Prostate gland (tissue), 2 donors: ENCODE measurements at regions not wholly inside any gene's neighbourhood (a gene's known extent, or its start where the extent isn't known, plus 50 kb on each side); places are given as distances from the start of the nearest gene placed in this dataset.

Source experiments
- DNase-seq: peaks from one replicate; pipeline ENCODE4 v3.0.0-alpha.2; 2019; ENCODE audit warnings: low spot score
- H3K27ac ChIP-seq, 2 donors: fragments of 200-600 bp; sonication (generic); 2 replicates each; pipeline ENCODE4 v1.5.1; 2017 to 2019
- H3K27me3 ChIP-seq: fragments of 200-600 bp; sonication (generic); replicated peaks from 2 replicates; pipeline ENCODE4 v1.5.1; 2019; ENCODE audit not compliant: insufficient read depth
- H3K36me3 ChIP-seq, 2 donors: fragments of 200-600 bp; sonication (generic); 1 replicate in 1 of 2; 2 replicates in 1 of 2; pipeline versions ENCODE4 v1.5.1 to v1.8.1; 2017 to 2019
- H3K4me1 ChIP-seq: fragments of 200-600 bp; sonication (generic); replicated peaks from 2 replicates; pipeline ENCODE4 v1.5.1; 2019
- H3K4me3 ChIP-seq, 2 donors: fragments of 200-600 bp; sonication (generic); 2 replicates each; pipeline ENCODE4 v1.5.1; 2017 to 2019
- H3K9me3 ChIP-seq: fragments of 200-600 bp; sonication (generic); 2 replicates; pipeline ENCODE4 v1.5.1; 2017
- POLR2A ChIP-seq: fragments of 450-650 bp; IDR thresholded peaks from one replicate; pipeline ENCODE4 v1.6.1; 2016; ENCODE audit warnings: antibody characterized with exemption, mild to moderate bottlenecking
- POLR2AphosphoS5 ChIP-seq: sonication (generic); formaldehyde crosslinking; IDR thresholded peaks from one replicate; pipeline ENCODE4 v1.6.1; 2017; ENCODE audit warnings: antibody characterized with exemption
- WGBS: methylation state at CpG from one replicate; pipeline ENCODE4 v1.1.5; 2018; 5-methylcytosine and 5-hydroxymethylcytosine counted together
- intact Hi-C: fragments of 100-400 bp; cut with DNase I; formaldehyde crosslinking; loops from one replicate; pipeline ENCODE4 v1.14.2; 2022
- TF ChIP-seq, protein P1 (sequence below), 4 experiments: fragments of 200-600 bp in 2 of 4; fragments of 450-650 bp in 2 of 4; sonication (generic) in 2 of 4; IDR thresholded peaks; 1 replicate in 3 of 4; 2 replicates in 1 of 4; pipeline ENCODE4 v1.5.1; 2016 to 2019; ENCODE audit warnings: antibody characterized with exemption in 4 of 4, mild to moderate bottlenecking in 2 of 4, moderate library complexity in 2 of 4

DNA sequence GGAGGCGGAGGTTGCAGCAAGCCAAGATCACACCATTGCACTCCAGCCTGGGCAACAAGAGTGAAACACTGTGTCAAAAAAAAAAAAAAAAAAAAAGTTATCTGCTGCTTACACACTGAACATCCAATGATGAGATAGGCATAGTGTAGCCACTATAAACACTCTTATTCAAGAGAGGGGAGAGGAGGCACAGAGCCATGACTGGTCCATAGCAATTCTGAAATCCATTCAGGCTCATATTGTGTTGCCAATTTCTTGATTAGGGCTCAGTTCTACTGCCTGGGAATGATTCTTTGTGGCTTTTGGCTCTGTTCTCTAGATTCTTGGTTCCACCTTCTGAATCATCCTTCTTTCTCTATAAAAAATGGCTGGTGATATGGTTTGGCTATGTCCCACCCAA is 136.1 kb downstream of the ZFP36L2 start:
- TF ChIP-seq, protein P1, sequence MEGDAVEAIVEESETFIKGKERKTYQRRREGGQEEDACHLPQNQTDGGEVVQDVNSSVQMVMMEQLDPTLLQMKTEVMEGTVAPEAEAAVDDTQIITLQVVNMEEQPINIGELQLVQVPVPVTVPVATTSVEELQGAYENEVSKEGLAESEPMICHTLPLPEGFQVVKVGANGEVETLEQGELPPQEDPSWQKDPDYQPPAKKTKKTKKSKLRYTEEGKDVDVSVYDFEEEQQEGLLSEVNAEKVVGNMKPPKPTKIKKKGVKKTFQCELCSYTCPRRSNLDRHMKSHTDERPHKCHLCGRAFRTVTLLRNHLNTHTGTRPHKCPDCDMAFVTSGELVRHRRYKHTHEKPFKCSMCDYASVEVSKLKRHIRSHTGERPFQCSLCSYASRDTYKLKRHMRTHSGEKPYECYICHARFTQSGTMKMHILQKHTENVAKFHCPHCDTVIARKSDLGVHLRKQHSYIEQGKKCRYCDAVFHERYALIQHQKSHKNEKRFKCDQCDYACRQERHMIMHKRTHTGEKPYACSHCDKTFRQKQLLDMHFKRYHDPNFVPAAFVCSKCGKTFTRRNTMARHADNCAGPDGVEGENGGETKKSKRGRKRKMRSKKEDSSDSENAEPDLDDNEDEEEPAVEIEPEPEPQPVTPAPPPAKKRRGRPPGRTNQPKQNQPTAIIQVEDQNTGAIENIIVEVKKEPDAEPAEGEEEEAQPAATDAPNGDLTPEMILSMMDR (IDR thresholded peaks at IDR 0.05) = no peak
- no peak for TF ChIP-seq POLR2A
- TF ChIP-seq POLR2AphosphoS5 = no peak
- Histone ChIP-seq H3K4me3 (no peak overlapping the region), H3K36me3 (no peaks in the 10 kb centered on the region), H3K4me1 (no peaks in the 10 kb centered on the region), H3K27me3 (no peaks in the 10 kb centered on the region), H3K9me3 (no peaks in the 10 kb centered on the region), H3K27ac (no peak overlapping the region)
- intact Hi-C loops = no loop called here
- no peak for DNase-seq
- WGBS = 100% methylated on average over 1 of the region's 1 CpG

GRCh38 chr2:43088143-43089073 is 138.0 kb downstream of the ZFP36L2 start:
- TF ChIP-seq POLR2AphosphoS5 (no peak), POLR2A (no peak)
- TF ChIP-seq, protein P1 (IDR thresholded peaks at IDR 0.05) = no peak
- Histone ChIP-seq H3K9me3 (no peaks in the 10 kb centered on the region), H3K27me3 (no peaks in the 10 kb centered on the region), H3K4me3 (no peak overlapping the region), H3K27ac (peak overlapping the region; percentile 79 to 87), H3K4me1 (peaks cover 8% of the 10 kb centered on the region), H3K36me3 (no peaks in the 10 kb centered on the region)
- DNase-seq = no peak
- 58% methylated on average over 3 of the region's 3 CpGs for WGBS
- intact Hi-C loops = loop anchor here (5.0 kb wide), 1 partner anchor 134 kb away; no protein-coding TSS in a partner anchor

DNA sequence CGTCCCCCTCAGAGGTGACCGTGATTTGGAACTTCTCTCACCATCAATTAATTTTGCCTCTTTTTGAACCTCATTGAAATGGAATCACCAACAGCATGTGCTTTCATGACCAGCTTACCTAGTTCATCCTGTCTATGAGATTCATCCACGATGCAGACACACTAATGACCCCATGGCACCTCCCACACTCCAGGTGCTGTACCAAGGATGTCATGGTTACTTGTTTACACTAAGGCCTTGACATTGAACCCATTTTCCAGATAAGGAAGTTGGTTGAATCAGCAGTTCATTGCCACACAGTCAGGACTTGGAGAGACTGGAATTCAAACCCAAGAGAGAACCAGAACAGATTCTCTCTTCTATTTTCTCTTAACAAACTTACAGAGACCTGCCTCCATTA is 139.0 kb downstream of the ZFP36L2 start:
- Histone ChIP-seq H3K36me3 (no peaks in the 10 kb centered on the region), H3K4me3 (no peak overlapping the region), H3K4me1 (peaks cover 8% of the 10 kb centered on the region), H3K9me3 (no peaks in the 10 kb centered on the region), H3K27ac (peak overlapping the region; percentile 79 to 87), H3K27me3 (no peaks in the 10 kb centered on the region)
- 94% methylated on average over 3 of the region's 3 CpGs for WGBS
- intact Hi-C loops = loop anchor here (5.0 kb wide), 1 partner anchor 135 kb away; no protein-coding TSS in a partner anchor
- TF ChIP-seq, protein P1 (IDR thresholded peaks at IDR 0.05) = no peak
- no peak for TF ChIP-seq POLR2A
- no peak for TF ChIP-seq POLR2AphosphoS5
- DNase-seq = no peak

- WGBS = 35% methylated on average over 14 of the region's 14 CpGs
- Histone ChIP-seq H3K27me3 (no peaks in the 10 kb centered on the region), H3K27ac (peak overlapping the region; percentile 79 to 87), H3K4me1 (peaks cover 8% of the 10 kb centered on the region), H3K9me3 (no peaks in the 10 kb centered on the region), H3K4me3 (no peak overlapping the region), H3K36me3 (no peaks in the 10 kb centered on the region)
- DNase-seq = peak; percentile 72
- intact Hi-C loops = loop anchor here (5.0 kb wide), 1 partner anchor 136 kb away; no protein-coding TSS in a partner anchor
- TF ChIP-seq, protein P1 (IDR thresholded peaks at IDR 0.05) = no peak
- TF ChIP-seq POLR2AphosphoS5 = peak; percentile 91
These were observed 139.8 kb downstream of the ZFP36L2 start for GRCh38 chr2:43086451-43087221.
